DOHH2 (cell line): ENCODE measurements at regions not wholly inside any gene's neighbourhood (a gene's known extent, or its start where the extent isn't known, plus 50 kb on each side); places are given as distances from the start of the nearest gene placed in this dataset.

Source experiments
- CTCF ChIP-seq: fragments of 200-600 bp; sonication (generic); IDR thresholded peaks from one replicate; pipeline ENCODE4 v1.5.1; 2014; ENCODE audit warnings: antibody characterized with exemption, mild to moderate bottlenecking, low read depth, low read length; ENCODE audit not compliant: poor library complexity, severe bottlenecking
- EZH2phosphoT487 ChIP-seq: fragments of 200-600 bp; sonication (generic); IDR thresholded peaks from 2 replicates; pipeline ENCODE4 v1.6.1; 2017; ENCODE audit warnings: borderline replicate concordance, mild to moderate bottlenecking, antibody characterized with exemption, low read length, moderate library complexity, mixed read lengths

GRCh38 chr12:30218073-30218472 is 434.3 kb upstream of the TMTC1 start:
- TF ChIP-seq CTCF = no peak
- no peak for TF ChIP-seq EZH2phosphoT487
